ENCODE measurements at regions not wholly inside any gene's neighbourhood (a gene's known extent, or its start where the extent isn't known, plus 50 kb on each side); places are given as distances from the start of the nearest gene placed in this dataset.

DNA sequence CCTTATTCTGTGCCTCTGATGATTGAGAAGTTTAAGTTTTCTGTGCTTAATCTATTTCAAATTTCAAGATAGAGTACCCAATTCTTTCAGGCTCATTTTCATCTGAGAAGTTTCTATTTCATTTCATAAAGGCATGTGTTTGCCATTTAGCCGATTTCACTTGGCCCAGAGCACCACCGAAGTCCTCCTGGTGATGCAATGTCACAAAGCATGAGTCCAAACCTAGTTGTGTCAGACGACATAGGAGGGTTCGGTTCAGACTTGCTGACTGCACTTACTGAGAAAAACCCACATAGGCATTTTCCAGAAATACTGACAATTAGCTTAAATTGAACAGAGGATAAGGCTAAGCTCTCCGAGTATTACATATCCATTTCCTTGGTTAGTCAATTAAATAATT lies 152.4 kb upstream of the FAR2 start:
- POLR2A ChIA-PET = no interaction called here
- Mint-ChIP-seq H3K4me3 (ENCODE audit: unreplicated experiment) (no peak overlapping the region), H3K27me3 (ENCODE audit: insufficient read depth, unreplicated experiment) (no peaks in the 10 kb centered on the region), H3K9me3 (ENCODE audit: unreplicated experiment) (no peaks in the 10 kb centered on the region), H3K27ac (ENCODE audit: unreplicated experiment) (no peak overlapping the region), H3K4me1 (ENCODE audit: low read depth, unreplicated experiment) (no peaks in the 10 kb centered on the region), H3K36me3 (ENCODE audit: insufficient read depth, unreplicated experiment) (no peaks in the 10 kb centered on the region)
- Histone ChIP-seq H3K9me3 (no peaks in the 10 kb centered on the region), H3K4me1 (no peaks in the 10 kb centered on the region), H3K4me3 (ENCODE audit: low read depth, low read length) (no peak overlapping the region), H3K27me3 (replicated peaks; ENCODE audit: control insufficient read depth, insufficient read depth, low read length) (no peaks in the 10 kb centered on the region), H3K36me3 (ENCODE audit: control insufficient read depth, insufficient read depth, low read length) (no peaks in the 10 kb centered on the region)
- no peak for DNase-seq
- CTCF ChIA-PET = no interaction called here
- TF ChIP-seq, protein P1, sequence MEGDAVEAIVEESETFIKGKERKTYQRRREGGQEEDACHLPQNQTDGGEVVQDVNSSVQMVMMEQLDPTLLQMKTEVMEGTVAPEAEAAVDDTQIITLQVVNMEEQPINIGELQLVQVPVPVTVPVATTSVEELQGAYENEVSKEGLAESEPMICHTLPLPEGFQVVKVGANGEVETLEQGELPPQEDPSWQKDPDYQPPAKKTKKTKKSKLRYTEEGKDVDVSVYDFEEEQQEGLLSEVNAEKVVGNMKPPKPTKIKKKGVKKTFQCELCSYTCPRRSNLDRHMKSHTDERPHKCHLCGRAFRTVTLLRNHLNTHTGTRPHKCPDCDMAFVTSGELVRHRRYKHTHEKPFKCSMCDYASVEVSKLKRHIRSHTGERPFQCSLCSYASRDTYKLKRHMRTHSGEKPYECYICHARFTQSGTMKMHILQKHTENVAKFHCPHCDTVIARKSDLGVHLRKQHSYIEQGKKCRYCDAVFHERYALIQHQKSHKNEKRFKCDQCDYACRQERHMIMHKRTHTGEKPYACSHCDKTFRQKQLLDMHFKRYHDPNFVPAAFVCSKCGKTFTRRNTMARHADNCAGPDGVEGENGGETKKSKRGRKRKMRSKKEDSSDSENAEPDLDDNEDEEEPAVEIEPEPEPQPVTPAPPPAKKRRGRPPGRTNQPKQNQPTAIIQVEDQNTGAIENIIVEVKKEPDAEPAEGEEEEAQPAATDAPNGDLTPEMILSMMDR (IDR thresholded peaks at IDR 0.05; ENCODE audit: insufficient read depth in 1 of 2, low read depth in 1 of 2, low read length in 1 of 2, severe bottlenecking in 1 of 2, unreplicated experiment in 1 of 2) = no peak
- intact Hi-C loops (cut with micrococcal nuclease; ENCODE audit: unreplicated experiment) = no loop called here
- BruUV-seq (replicated peaks) = no TSS peak

GRCh38 chr12:28998662-28999120 lies 150.4 kb upstream of the FAR2 start:
- no TSS peak for BruUV-seq (replicated peaks)
- ChIA-PET POLR2A (no interaction called here), CTCF (no interaction called here)
- TF ChIP-seq, protein P1 (IDR thresholded peaks at IDR 0.05; ENCODE audit: insufficient read depth in 1 of 2, low read depth in 1 of 2, low read length in 1 of 2, severe bottlenecking in 1 of 2, unreplicated experiment in 1 of 2) = peak; percentile 46 to 52
- Mint-ChIP-seq H3K4me1 (ENCODE audit: low read depth, unreplicated experiment) (no peaks in the 10 kb centered on the region), H3K27ac (ENCODE audit: unreplicated experiment) (no peak overlapping the region), H3K27me3 (ENCODE audit: insufficient read depth, unreplicated experiment) (no peaks in the 10 kb centered on the region), H3K36me3 (ENCODE audit: insufficient read depth, unreplicated experiment) (no peaks in the 10 kb centered on the region), H3K4me3 (ENCODE audit: unreplicated experiment) (no peak overlapping the region), H3K9me3 (ENCODE audit: unreplicated experiment) (no peaks in the 10 kb centered on the region)
- Histone ChIP-seq H3K9me3 (no peaks in the 10 kb centered on the region), H3K36me3 (ENCODE audit: control insufficient read depth, insufficient read depth, low read length) (no peaks in the 10 kb centered on the region), H3K4me1 (no peaks in the 10 kb centered on the region), H3K4me3 (ENCODE audit: low read depth, low read length) (no peak overlapping the region), H3K27me3 (replicated peaks; ENCODE audit: control insufficient read depth, insufficient read depth, low read length) (no peaks in the 10 kb centered on the region)
- DNase-seq = peak in 1 of 2 experiments; percentile 30
- intact Hi-C loops (cut with micrococcal nuclease; ENCODE audit: unreplicated experiment) = no loop called here

GRCh38 chr12:29004066-29004935 lies 144.8 kb upstream of the FAR2 start:
- Mint-ChIP-seq H3K27ac (ENCODE audit: unreplicated experiment) (no peak overlapping the region), H3K9me3 (ENCODE audit: unreplicated experiment) (peaks cover 1% of the 10 kb centered on the region), H3K4me1 (ENCODE audit: low read depth, unreplicated experiment) (no peaks in the 10 kb centered on the region), H3K36me3 (ENCODE audit: insufficient read depth, unreplicated experiment) (no peaks in the 10 kb centered on the region), H3K4me3 (ENCODE audit: unreplicated experiment) (no peak overlapping the region), H3K27me3 (ENCODE audit: insufficient read depth, unreplicated experiment) (no peaks in the 10 kb centered on the region)
- CTCF ChIA-PET = no interaction called here
- DNase-seq = no peak
- POLR2A ChIA-PET = no interaction called here
- Histone ChIP-seq H3K36me3 (ENCODE audit: control insufficient read depth, insufficient read depth, low read length) (no peaks in the 10 kb centered on the region), H3K4me1 (peaks cover 11% of the 10 kb centered on the region; the same call in 1 of the 2 replicates), H3K27me3 (replicated peaks; ENCODE audit: control insufficient read depth, insufficient read depth, low read length) (no peaks in the 10 kb centered on the region), H3K4me3 (ENCODE audit: low read depth, low read length) (no peak overlapping the region), H3K9me3 (no peaks in the 10 kb centered on the region)
- intact Hi-C loops (cut with micrococcal nuclease; ENCODE audit: unreplicated experiment) = no loop called here
- no TSS peak for BruUV-seq (replicated peaks)
- TF ChIP-seq, protein P1 (IDR thresholded peaks at IDR 0.05; ENCODE audit: insufficient read depth in 1 of 2, low read depth in 1 of 2, low read length in 1 of 2, severe bottlenecking in 1 of 2, unreplicated experiment in 1 of 2) = no peak
